Type B pancreatic cell (in vitro differentiated cells): ENCODE measurements at regions not wholly inside any gene's neighbourhood (a gene's known extent, or its start where the extent isn't known, plus 50 kb on each side); places are given as distances from the start of the nearest gene placed in this dataset.

Experiments
- DNase-seq: peaks from one replicate; pipeline ENCODE4 v3.0.0; 2021; ENCODE audit warnings: mixed read lengths; ENCODE audit not compliant: unreplicated experiment; ENCODE audit errors: extremely low spot score
- H3K27ac Mint-ChIP-seq: 2 replicates; pipeline ENCODE4 v1.8.0; 2021; ENCODE audit warnings: mild to moderate bottlenecking, mixed read lengths
- H3K27me3 Mint-ChIP-seq: 2 replicates; pipeline ENCODE4 v1.8.0; 2021; ENCODE audit warnings: mixed read lengths
- H3K36me3 Mint-ChIP-seq: 2 replicates; pipeline ENCODE4 v1.8.0; 2021; ENCODE audit warnings: mixed read lengths
- H3K4me1 Mint-ChIP-seq: one replicate; pipeline ENCODE4 v1.8.0; 2021; ENCODE audit warnings: mixed read lengths; ENCODE audit not compliant: unreplicated experiment
- H3K4me3 Mint-ChIP-seq: 2 replicates; pipeline ENCODE4 v1.8.0; 2021; ENCODE audit warnings: mild to moderate bottlenecking, mixed read lengths
- H3K9me3 Mint-ChIP-seq: 2 replicates; pipeline ENCODE4 v1.8.0; 2021; ENCODE audit warnings: mixed read lengths
- CTCF ChIP-seq: fragments of 200-600 bp; sonication (generic); conservative IDR thresholded peaks from 2 replicates; pipeline ENCODE4 v1.5.0; 2021; ENCODE audit warnings: antibody characterized with exemption, mild to moderate bottlenecking

GRCh38 chr21:15409031-15409430 is 320.8 kb upstream of the USP25 start:
- H3K4me1 Mint-ChIP-seq: peaks cover 21% of the 10 kb centered on the region
- no peak for DNase-seq
- H3K4me3 Mint-ChIP-seq: no peak overlapping the region
- H3K27me3 Mint-ChIP-seq: no peaks in the 10 kb centered on the region
- no peak overlapping the region for H3K27ac Mint-ChIP-seq
- no peaks in the 10 kb centered on the region for H3K9me3 Mint-ChIP-seq
- H3K36me3 Mint-ChIP-seq: no peaks in the 10 kb centered on the region
- TF ChIP-seq CTCF: no peak

GRCh38 chr21:15410853-15411252 is 318.9 kb upstream of the USP25 start:
- Mint-ChIP-seq H3K4me3 (no peak overlapping the region), H3K9me3 (no peaks in the 10 kb centered on the region), H3K27me3 (no peaks in the 10 kb centered on the region), H3K36me3 (no peaks in the 10 kb centered on the region), H3K4me1 (peaks cover 26% of the 10 kb centered on the region), H3K27ac (no peak overlapping the region)
- no peak for DNase-seq
- TF ChIP-seq CTCF: no peak

- DNase-seq: no peak
- Mint-ChIP-seq H3K27ac (no peak overlapping the region), H3K9me3 (no peaks in the 10 kb centered on the region), H3K4me1 (peaks cover 11% of the 10 kb centered on the region), H3K36me3 (no peaks in the 10 kb centered on the region), H3K4me3 (no peak overlapping the region), H3K27me3 (no peaks in the 10 kb centered on the region)
- no peak for TF ChIP-seq CTCF
Observed at GRCh38 chr21:15414057-15414456, 315.7 kb upstream of the USP25 start.

- peaks cover 16% of the 10 kb centered on the region for H3K4me1 Mint-ChIP-seq
- H3K27me3 Mint-ChIP-seq: no peaks in the 10 kb centered on the region
- no peak for TF ChIP-seq CTCF
- no peak overlapping the region for H3K27ac Mint-ChIP-seq
- H3K36me3 Mint-ChIP-seq: no peaks in the 10 kb centered on the region
- H3K9me3 Mint-ChIP-seq: peaks cover 4% of the 10 kb centered on the region
- DNase-seq: no peak
- H3K4me3 Mint-ChIP-seq: no peak overlapping the region
Observed at GRCh38 chr21:15415541-15416261, 314.1 kb upstream of the USP25 start.

GRCh38 chr21:15421441-15421881 is 308.3 kb upstream of the USP25 start:
- Mint-ChIP-seq H3K9me3 (peaks cover 8% of the 10 kb centered on the region), H3K36me3 (no peaks in the 10 kb centered on the region), H3K27me3 (no peaks in the 10 kb centered on the region), H3K4me3 (peak overlapping the region; percentile 6), H3K4me1 (peaks cover 40% of the 10 kb centered on the region), H3K27ac (no peak overlapping the region)
- no peak for TF ChIP-seq CTCF
- no peak for DNase-seq
